ENCODE measurements at regions not wholly inside any gene's neighbourhood (a gene's known extent, or its start where the extent isn't known, plus 50 kb on each side); places are given as distances from the start of the nearest gene placed in this dataset.

GRCh38 chr4:19829101-19829500 lies 422.6 kb upstream of the SLIT2 start:
- TF ChIP-seq, protein P1, sequence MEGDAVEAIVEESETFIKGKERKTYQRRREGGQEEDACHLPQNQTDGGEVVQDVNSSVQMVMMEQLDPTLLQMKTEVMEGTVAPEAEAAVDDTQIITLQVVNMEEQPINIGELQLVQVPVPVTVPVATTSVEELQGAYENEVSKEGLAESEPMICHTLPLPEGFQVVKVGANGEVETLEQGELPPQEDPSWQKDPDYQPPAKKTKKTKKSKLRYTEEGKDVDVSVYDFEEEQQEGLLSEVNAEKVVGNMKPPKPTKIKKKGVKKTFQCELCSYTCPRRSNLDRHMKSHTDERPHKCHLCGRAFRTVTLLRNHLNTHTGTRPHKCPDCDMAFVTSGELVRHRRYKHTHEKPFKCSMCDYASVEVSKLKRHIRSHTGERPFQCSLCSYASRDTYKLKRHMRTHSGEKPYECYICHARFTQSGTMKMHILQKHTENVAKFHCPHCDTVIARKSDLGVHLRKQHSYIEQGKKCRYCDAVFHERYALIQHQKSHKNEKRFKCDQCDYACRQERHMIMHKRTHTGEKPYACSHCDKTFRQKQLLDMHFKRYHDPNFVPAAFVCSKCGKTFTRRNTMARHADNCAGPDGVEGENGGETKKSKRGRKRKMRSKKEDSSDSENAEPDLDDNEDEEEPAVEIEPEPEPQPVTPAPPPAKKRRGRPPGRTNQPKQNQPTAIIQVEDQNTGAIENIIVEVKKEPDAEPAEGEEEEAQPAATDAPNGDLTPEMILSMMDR (conservative IDR thresholded peaks at IDR 0.05 in 1 of 2, IDR thresholded peaks at IDR 0.05 in 1 of 2; ENCODE audit: extremely low read depth in 1 of 2, insufficient read depth in 1 of 2, low read depth in 1 of 2, low read length in 2 of 2) = no peak
- TF ChIP-seq EZH2 (IDR thresholded peaks at IDR 0.05; ENCODE audit: borderline replicate concordance, low read length) = no peak
